GM18907 (cell line): ENCODE measurements at regions not wholly inside any gene's neighbourhood (a gene's known extent, or its start where the extent isn't known, plus 50 kb on each side); places are given as distances from the start of the nearest gene placed in this dataset.

Source experiments
- ATAC-seq: cut with Tn5 transposase; IDR thresholded peaks from one replicate; pipeline ENCODE4 v1.9.1; 2021; ENCODE audit warnings: mild to moderate bottlenecking, moderate library complexity; ENCODE audit not compliant: unreplicated experiment

DNA sequence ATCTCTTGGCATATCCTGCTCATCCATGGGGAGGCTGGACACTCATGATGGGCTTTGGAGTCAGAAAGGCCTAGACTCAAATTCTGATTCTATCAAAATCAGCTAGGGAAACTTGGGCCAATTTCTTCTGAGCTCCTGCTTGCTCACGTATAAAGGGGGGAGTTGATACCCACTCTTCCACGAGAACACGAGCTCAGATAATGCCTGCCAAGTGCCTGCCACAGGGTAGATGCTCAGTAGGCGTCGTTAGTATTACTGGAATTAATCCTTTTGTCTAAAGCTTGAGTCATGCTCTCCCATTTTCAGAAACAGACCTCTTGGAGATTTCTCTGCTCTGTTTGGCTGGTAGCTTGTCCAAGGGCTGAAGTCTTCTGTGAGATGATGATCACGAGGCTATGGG is 238.3 kb upstream of the MVB12B start:
- no peak for ATAC-seq

DNA sequence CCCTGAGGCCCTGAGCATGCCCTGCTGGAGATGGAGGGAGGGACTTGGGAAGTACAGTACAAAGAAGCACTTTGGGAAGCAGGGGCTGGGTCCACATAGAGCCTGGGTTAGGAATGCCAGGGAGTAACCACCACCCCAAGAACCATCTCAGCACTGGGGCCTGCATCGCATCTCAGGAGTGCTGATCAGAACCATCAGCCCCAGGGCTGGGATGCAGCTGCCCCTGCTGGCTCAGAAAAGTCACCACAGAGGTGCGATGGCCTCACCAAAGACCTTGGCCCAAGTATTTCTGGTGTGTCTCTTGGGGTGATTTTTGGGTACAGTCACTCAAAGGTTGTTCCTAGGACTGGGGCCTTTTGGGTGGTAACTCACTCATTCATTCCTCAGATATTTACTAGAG is 236.8 kb upstream of the MVB12B start:
- no peak for ATAC-seq

GRCh38 chr9:126093771-126094170 is 232.9 kb upstream of the MVB12B start:
- ATAC-seq, result no peak

GRCh38 chr9:126095546-126096190 is 231.0 kb upstream of the MVB12B start:
- ATAC-seq, result no peak

GRCh38 chr9:126096340-126096739 is 230.3 kb upstream of the MVB12B start:
- ATAC-seq, result no peak

GRCh38 chr9:126097679-126098078 is 228.9 kb upstream of the MVB12B start:
- no peak for ATAC-seq

- ATAC-seq, result no peak
Observed at GRCh38 chr9:126106404-126106803, 220.2 kb upstream of the MVB12B start.

DNA sequence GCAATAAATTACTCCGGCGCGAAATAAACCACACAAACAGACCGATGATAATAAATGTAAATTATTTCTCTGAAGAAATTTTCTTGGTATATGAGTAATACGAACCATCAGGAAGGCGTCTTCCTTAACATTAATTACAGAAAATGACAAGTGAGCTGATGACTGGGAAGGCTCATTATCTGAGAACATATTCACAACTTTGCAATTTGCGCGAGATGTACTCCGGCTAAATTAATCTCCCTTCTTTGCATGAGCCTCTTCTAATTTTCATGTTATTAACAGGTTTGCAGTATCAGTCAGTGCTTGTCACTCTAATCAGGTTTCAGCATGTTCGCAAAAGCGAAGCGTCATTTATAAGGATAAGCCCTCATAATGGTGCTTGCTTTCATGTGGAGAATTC is 218.9 kb upstream of the MVB12B start:
- ATAC-seq, result no peak

GRCh38 chr9:126108240-126108639 is 218.4 kb upstream of the MVB12B start:
- no peak for ATAC-seq

- no peak for ATAC-seq
Observed at GRCh38 chr9:126109575-126109974, 217.1 kb upstream of the MVB12B start.

- ATAC-seq, result no peak
Observed at GRCh38 chr9:126111556-126111955, 215.1 kb upstream of the MVB12B start.

DNA sequence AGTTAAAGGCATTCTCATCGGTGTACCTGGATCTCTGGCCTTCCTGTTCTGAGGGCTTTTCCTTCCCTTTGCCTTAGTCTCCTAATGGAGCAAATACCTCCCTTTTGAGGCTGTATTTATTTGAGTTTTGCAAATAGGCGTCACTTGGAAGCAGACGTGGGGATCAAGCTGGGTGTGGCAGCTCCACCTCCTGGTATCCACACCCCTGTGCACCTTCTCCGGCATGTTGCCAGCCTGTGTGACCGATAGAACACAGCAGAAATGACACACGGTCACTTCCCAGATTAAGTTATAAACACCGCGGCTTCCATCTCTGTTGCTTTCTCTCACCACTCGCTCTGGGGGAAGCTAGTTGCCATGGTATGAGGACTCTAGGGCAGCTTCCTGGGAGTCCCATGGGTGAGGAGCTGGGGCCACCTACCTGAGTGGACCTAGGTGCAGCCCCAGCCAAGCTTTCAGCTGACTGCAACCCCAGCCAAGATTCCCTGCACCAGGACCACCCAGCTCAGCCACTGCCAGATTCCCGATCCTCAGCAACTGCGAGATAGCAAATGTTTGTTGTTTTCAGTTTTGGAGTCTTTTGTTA is 214.4 kb upstream of the MVB12B start:
- no peak for ATAC-seq

- ATAC-seq, result no peak
Observed at GRCh38 chr9:126113176-126113575, 213.5 kb upstream of the MVB12B start.

DNA sequence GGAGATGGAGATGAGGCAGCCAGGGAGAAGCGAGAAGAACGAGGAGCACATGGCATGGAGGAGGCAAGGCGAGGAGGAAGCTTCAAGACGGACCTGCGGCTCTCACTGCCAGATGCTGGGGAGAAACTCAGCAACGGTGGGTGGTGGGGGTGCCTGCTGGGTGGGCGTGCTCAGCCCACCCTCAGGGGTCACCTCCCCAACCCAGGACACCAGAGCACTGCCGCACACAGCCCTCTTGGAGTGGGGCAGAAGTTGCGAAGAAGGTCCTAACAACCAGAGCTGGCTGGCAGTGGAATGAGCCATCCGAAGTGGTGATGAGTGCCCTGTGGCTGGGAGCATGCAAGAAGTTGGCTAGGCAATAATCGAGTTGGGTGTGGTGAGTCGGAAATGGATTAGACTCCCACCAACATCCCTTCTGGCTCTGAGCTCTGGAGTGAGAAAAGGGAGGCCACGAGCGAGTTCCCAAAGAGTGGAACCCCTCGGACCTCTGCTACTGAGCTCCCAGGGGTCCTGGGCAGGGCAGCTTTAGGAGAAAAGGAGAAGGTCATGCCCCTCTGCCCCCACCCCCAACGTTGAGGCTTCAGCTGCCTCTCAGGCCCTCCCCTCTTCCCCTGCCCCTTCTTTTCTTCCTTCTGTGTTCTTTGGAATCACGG is 212.7 kb upstream of the MVB12B start:
- no peak for ATAC-seq

GRCh38 chr9:126114409-126114760 is 212.2 kb upstream of the MVB12B start:
- no peak for ATAC-seq

DNA sequence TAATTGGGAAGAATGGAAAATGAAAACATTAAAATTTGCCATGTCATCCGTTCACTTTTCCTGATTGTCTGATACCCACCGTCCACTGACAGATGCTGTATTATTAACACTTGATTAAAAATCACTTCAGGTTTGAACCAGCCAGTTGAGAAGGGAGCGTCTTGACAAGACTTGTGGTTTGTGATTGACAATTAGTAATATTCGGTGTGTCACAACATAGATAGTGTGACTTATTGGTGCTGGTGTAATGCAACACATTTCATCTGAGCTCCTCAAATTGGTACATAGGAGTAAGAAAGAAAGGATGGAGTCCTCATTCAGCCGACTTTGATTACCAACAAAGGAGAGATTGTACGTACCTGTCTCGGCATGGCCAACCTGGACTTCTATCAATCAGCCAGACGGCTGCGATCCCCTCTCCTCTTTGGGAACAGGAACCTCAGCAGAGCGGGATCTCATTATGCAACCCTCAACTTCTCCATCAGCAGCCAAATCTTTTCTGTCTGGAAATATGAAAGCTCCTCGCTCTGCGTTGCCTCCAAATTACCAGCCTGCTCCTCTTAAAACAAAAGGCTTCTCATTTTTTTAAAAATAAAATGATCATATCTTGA is 211.7 kb upstream of the MVB12B start:
- ATAC-seq, result no peak

DNA sequence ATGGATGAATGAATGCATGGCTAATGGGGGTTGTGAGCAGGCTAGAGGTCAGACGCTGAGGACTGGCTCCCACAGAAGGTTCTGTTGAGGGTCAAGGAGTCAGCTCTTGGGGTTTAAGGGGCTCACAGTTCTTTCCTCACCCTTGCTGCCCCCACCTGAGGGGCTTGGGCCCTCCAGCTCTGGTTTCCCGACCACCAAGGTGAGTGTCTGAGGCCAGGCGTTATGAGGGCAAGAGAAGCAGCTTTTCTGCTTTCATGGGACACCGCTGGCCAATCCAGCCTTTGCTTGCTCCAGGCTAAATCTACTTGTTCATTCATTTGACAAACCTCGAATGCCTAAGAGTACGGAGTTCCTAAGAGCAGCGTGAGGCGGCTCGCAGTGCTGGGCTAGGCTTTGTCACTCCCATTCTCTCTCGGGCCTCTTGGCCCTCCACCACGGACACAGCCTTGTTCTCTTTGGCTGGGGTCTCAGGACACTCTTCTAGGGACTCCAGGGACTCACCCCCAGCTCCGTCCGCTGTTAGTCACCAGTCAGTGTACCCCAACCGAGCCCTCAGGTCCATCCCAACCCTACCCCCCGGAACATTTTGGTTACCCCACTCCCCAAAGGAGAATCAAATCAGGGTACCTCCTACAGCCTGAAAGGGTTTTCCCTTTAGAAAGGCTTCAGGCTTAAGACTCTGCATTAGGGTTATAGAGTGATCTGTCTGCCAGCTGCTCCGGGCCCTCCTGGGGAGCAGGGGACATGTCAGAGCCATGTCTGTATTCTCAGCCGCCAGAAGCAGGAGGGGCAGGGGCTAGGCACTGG is 210.1 kb upstream of the MVB12B start:
- ATAC-seq, result no peak

- no peak for ATAC-seq
Observed at GRCh38 chr9:126117158-126117425, 209.5 kb upstream of the MVB12B start.

DNA sequence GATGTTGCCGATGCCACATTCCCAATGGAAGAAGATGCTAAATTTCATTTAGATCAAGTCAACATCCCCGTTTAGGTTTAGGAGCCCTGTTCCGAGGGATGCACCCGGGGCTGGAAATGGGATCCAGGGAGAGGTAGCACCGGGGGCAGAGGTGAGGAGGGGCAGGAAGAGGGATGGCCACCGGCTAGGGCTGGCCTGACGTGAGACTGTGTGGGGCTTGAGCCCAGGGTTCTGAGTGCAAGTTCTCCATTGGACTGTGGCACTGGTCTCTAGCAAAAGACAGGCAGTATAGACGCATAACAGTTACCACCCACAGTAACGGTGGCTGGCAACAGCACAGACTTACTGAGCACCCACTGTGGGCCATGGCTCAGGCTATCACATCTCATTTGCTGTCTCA is 209.0 kb upstream of the MVB12B start:
- ATAC-seq, result no peak

- ATAC-seq, result no peak
Observed at GRCh38 chr9:126119731-126120130, 206.9 kb upstream of the MVB12B start.

DNA sequence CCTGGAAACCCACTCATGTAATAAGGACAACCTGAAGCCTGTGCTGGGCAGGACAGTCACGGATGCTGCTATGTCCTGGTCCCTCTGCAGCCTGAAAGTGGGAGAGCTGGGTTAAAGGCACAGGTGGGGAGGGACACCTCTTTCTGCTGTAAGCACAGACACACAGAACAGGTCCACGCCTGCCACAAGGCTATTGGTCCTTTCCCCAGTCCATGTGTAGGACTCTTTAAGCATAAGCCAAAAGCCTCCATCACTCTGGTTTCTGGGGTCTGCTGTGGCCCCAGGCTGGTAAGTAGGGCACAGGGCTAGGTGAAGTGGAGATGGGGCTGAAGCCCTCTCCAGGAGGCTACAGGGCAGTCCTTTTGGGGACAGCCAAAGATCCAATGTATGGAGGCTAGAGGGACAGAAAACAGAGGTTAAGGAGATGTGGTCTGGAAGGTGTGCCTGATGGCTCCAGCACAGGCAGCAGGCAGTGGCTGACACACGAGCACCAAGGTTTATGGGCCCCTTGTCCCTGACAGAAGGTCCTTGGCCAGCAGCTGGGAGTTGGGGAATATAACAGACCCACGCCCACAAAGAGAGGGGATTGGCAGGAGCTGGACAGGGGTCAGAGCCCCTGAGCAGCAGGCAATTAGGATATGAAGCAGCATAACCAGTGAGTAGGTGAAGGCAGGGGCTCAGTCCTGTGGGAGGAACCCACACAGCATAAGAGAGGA is 203.6 kb upstream of the MVB12B start:
- ATAC-seq, result no peak
